ENCODE measurements at regions not wholly inside any gene's neighbourhood (a gene's known extent, or its start where the extent isn't known, plus 50 kb on each side); places are given as distances from the start of the nearest gene placed in this dataset.
A peak's percentile ranks its signal among the peaks of the same experiment; 100 is the strongest.

GRCh38 chr2:16010951-16011620 lies 70.7 kb downstream of the MYCN start:
- no peak for ATAC-seq

DNA sequence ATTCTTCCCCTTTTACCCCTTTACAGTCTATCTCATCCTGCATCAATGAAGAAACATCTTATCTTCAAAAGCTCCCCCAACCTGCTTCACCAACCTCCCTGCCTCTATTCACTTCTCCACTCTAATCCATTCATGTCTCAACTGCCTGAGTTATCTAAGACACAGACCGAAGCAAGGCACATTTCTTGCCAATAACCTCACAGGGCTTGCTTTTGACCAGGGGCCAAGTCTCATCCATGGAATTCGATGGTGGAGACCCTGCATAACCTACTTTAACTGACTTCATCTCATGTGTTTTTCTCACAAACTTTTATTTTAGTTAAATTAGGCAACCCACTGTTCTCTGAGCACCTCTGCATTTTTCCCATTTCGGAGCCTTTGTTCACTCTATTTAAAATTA lies 69.7 kb downstream of the MYCN start:
- ATAC-seq = no peak

GRCh38 chr2:16009560-16009959 lies 69.2 kb downstream of the MYCN start:
- no peak for ATAC-seq

DNA sequence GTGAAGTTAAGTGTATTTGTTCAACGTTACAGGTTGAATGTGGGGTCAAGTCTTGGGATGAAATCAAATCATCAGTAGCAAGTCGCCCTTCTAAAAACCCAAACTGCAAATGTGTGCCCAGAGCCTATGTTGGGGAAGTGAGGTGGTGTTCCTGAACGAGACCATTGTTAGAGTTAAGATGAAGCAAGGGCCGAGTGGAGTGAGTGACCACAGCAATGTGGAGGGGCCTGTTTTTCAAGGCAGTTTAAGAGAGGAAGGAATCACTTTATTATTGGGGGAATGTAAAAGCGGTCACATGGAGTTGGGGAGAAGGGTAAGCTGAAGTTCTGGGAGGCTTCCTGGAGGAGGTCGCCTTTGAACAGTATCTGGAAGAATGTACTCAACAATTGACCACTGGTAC lies 68.5 kb downstream of the MYCN start:
- ATAC-seq = no peak

DNA sequence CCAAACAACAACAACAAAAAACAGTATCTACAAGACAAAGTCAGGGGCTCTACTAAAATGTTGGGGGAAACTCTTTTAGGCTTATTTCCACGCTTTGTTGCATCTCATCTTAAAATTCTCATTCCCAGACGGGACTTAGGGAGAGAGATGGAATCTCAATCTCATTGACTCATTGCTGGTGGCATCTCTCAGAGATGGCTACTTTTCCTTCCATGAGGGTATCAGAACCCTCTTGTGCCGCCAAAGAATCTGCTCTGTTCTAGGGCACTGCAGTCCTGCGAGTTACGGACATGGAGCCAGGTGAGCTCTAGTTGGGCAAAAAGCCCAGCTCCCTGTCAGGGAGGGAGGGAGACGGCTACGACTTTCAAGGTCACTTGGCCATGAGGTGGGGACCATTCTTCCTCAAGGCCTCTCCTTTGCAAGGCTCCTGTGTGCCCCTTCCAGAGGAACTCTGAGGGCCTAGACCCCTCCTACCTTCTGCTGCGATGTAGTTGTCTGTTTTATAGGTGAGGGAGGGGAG lies 68.0 kb downstream of the MYCN start:
- ATAC-seq = no peak

GRCh38 chr2:16007167-16007934 lies 67.0 kb downstream of the MYCN start:
- no peak for ATAC-seq

DNA sequence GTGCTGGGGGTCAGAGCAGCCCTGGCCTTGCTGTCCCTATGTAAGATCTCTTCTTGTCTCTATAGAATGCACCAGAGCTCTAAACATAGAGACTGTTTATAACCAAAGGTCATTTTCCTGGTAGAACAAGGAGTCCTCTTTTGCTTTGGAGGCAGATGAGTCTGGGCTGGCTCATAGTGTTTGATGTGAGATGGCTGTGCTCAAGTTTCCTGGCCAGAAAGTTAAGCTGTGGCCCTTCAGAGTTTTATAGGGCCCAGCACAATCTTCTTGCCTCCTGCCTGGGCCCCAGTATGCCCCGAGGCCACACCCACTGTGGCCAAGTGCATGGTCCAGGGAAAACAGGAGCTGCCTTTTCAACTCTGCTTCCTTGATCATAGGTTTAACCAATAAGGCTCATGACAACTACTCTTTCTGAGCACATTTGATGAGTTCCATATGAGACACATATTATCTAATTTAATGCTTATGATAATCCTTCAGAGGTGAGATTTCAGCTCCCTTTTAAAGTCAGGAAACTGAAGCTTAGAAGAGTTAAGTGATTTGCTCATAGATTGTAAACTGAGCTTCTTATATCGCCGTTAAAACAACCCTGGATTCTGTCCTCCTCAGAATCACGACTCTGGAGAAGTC lies 66.3 kb downstream of the MYCN start:
- peak; percentile 32 for ATAC-seq

- peak; percentile 94 for ATAC-seq
Measured at GRCh38 chr2:16005816-16006536, 65.6 kb downstream of the MYCN start.

DNA sequence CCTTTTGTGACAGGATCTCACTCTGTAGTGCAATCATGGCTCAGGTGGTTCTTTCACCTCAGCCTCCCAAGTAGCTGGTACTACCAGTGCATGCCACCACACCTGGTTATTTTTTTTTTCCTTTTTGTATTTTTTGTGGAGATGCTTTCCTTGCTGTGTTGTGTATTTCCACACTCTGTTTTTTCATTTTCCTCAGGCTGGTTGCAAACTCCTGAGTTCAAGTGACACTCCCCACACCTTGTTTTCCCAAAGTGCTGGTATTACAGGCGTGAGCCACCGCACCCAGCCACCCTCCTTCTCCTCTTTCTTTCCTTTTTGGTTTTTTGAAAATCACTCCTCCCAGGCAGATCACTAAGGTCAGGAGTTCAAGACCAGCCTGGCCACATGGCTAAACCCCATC lies 65.0 kb downstream of the MYCN start:
- ATAC-seq = no peak

GRCh38 chr2:16003809-16004208 lies 63.5 kb downstream of the MYCN start:
- no peak for ATAC-seq

GRCh38 chr2:16003152-16003551 lies 62.8 kb downstream of the MYCN start:
- ATAC-seq = no peak

DNA sequence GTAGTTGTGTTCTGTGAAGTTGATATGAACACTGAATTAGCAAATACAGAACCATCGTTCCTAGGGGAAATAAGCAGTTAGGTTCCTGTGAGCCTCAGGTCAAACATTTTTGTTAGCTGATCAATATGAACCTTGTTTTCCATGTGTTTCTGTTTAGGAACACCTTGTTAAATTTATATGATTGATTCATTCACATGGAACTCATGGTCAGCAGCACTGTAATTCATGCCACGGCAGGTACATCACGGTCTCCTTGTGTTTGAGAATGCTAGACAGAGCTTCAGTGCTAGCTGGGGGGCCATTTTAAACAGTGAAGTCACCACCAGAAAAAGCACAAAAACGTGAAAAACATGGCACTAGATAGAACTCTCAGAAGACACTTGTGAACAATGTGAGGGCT lies 62.2 kb downstream of the MYCN start:
- no peak for ATAC-seq

- ATAC-seq = no peak
Measured at GRCh38 chr2:16002144-16002543, 61.8 kb downstream of the MYCN start.

DNA sequence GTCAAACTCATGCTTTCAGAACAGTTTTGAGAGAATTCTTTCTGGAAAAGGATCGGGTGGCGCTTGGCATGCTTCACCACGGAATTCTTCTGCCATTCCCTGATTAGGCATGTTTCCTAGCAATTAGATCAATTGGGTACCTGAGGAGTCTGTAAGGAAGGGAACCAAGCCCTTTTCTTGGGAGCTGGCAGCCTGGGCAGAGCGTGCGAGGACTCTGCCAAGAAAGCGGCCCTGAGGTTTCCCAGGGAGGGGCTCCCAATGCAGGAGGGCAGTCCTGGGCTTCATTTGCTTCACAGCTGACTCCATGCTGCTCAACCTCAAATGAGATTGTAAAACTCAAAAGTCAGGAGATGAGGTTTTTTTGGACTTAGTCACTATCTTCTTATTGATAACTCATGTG lies 60.3 kb downstream of the MYCN start:
- no peak for ATAC-seq

GRCh38 chr2:15999596-16000469 lies 59.5 kb downstream of the MYCN start:
- no peak for ATAC-seq

DNA sequence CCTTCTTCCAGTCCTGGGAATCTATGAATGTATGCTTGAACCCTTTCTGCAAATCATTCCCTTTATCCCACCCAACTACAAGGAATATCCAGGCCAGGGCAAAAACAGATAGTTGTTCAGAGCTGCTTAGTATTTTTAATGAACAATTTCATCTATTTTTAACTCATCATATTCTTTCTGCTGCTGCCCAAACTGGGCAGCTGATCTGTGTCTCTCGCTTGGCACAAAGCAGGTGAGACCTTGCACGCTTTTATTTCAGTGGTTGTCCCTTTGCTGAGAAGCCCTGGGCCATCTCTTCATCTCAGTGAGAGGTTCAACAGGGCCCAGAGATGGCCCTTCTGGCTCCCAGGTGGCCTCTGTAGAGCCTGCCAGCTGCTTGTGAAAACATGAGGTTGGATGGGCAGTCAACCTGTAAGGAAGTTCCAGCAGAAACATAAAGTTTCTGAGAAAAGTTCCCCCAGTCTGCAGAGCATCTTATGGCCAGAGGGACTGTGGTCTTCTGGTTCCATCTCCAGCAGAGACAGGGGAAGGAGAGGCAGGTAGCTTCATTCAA lies 57.5 kb downstream of the MYCN start:
- ATAC-seq = no peak

- no peak for ATAC-seq
Measured at GRCh38 chr2:15996536-15997423, 56.4 kb downstream of the MYCN start.
